HG03565 (cell line): ENCODE measurements at regions not wholly inside any gene's neighbourhood (a gene's known extent, or its start where the extent isn't known, plus 50 kb on each side); places are given as distances from the start of the nearest gene placed in this dataset.
"Not testable (repeated sequence)": the region's sequence is repeated elsewhere in the genome, so short reads cannot be mapped to it uniquely, and the experiment has no call there.

Experiments used
- ATAC-seq: cut with Tn5 transposase; IDR thresholded peaks from one replicate; pipeline ENCODE4 v1.9.1; 2021; ENCODE audit warnings: mild to moderate bottlenecking, moderate library complexity; ENCODE audit not compliant: unreplicated experiment

GRCh38 chr1:181949500-181949899, 112.0 kb downstream of the ZNF648 start:
- ATAC-seq: no peak

GRCh38 chr1:181948372-181948771, 113.1 kb downstream of the ZNF648 start:
- no peak for ATAC-seq

- ATAC-seq: no peak
Observed at GRCh38 chr1:181947441-181947840, 114.1 kb downstream of the ZNF648 start.

GRCh38 chr1:181936768-181937581, 124.5 kb downstream of the ZNF648 start:
- peak; percentile 75 for ATAC-seq

- peak; percentile 29 for ATAC-seq
Observed at GRCh38 chr1:181936269-181936668, 125.2 kb downstream of the ZNF648 start.

- ATAC-seq: no peak
Observed at GRCh38 chr1:181931873-181932272, 129.6 kb downstream of the ZNF648 start.

GRCh38 chr1:181930187-181930586, 131.3 kb downstream of the ZNF648 start:
- no peak for ATAC-seq

- ATAC-seq: no peak
Observed at GRCh38 chr1:181926697-181927096, 134.8 kb downstream of the ZNF648 start.

GRCh38 chr1:181924034-181924433, 137.5 kb downstream of the ZNF648 start:
- ATAC-seq: not testable (repeated sequence)

- no peak for ATAC-seq
Observed at GRCh38 chr1:181919542-181919941, 142.0 kb downstream of the ZNF648 start.

GRCh38 chr1:181918880-181919525, 142.5 kb downstream of the ZNF648 start:
- ATAC-seq: no peak

- no peak for ATAC-seq
Observed at GRCh38 chr1:181911715-181912114, 149.8 kb downstream of the ZNF648 start.

- ATAC-seq: no peak
Observed at GRCh38 chr1:181910905-181911304, 150.6 kb downstream of the ZNF648 start.

- ATAC-seq: no peak
Observed at GRCh38 chr1:181909010-181909409, 152.5 kb downstream of the ZNF648 start.

- ATAC-seq: no peak
Observed at GRCh38 chr1:181906631-181907030, 154.9 kb downstream of the ZNF648 start.

- no peak for ATAC-seq
Observed at GRCh38 chr1:181905944-181906597, 155.4 kb downstream of the ZNF648 start.

GRCh38 chr1:181898773-181899172, 162.7 kb downstream of the ZNF648 start:
- ATAC-seq: no peak

GRCh38 chr1:181896824-181897223, 164.7 kb downstream of the ZNF648 start:
- ATAC-seq: no peak

GRCh38 chr1:181894439-181894859, 167.1 kb downstream of the ZNF648 start:
- no peak for ATAC-seq

- ATAC-seq: no peak
Observed at GRCh38 chr1:181893937-181894336, 167.6 kb downstream of the ZNF648 start.

GRCh38 chr1:181893150-181893549, 168.4 kb downstream of the ZNF648 start:
- not testable (repeated sequence) for ATAC-seq

GRCh38 chr1:181872562-181872961, 188.9 kb downstream of the ZNF648 start:
- no peak for ATAC-seq
